T-helper 2 cell treated with Interferon-gamma antibody and Interleukin-4, amounts not matched to agents 5 μg/mL and 100 μg/mL, for 36 hours (primary cell): ENCODE measurements at regions not wholly inside any gene's neighbourhood (a gene's known extent, or its start where the extent isn't known, plus 50 kb on each side); places are given as distances from the start of the nearest gene placed in this dataset.
A peak's percentile ranks its signal among the peaks of the same experiment; 100 is the strongest.

Source experiments
- DNase-seq: peaks from one replicate; pipeline ENCODE4 v3.0.0; 2021; ENCODE audit warnings: low spot score
- H3K27ac Mint-ChIP-seq: one replicate; pipeline ENCODE4 v1.8.0; 2021; ENCODE audit warnings: mild to moderate bottlenecking, mixed read lengths
- H3K27me3 Mint-ChIP-seq: one replicate; pipeline ENCODE4 v1.8.0; 2021; ENCODE audit warnings: low read depth, mixed read lengths
- H3K36me3 Mint-ChIP-seq: one replicate; pipeline ENCODE4 v1.8.0; 2021; ENCODE audit warnings: low read depth, mixed read lengths
- H3K4me1 Mint-ChIP-seq: one replicate; pipeline ENCODE4 v1.8.0; 2021; ENCODE audit warnings: low read depth, mixed read lengths
- H3K4me3 Mint-ChIP-seq: one replicate; pipeline ENCODE4 v1.8.0; 2022; ENCODE audit warnings: mild to moderate bottlenecking, moderate library complexity, mixed read lengths
- H3K9me3 Mint-ChIP-seq: one replicate; pipeline ENCODE4 v1.8.0; 2021; ENCODE audit warnings: mixed read lengths

- Mint-ChIP-seq H3K36me3 (no peaks in the 10 kb centered on the region), H3K27me3 (peaks cover 5% of the 10 kb centered on the region), H3K4me3 (no peak overlapping the region), H3K27ac (no peak overlapping the region), H3K9me3 (peaks cover 10% of the 10 kb centered on the region), H3K4me1 (no peaks in the 10 kb centered on the region)
- no peak for DNase-seq
Observed at GRCh38 chr15:88348579-88349230, 92.2 kb upstream of the NTRK3 start.

- DNase-seq, result no peak
- Mint-ChIP-seq H3K4me1 (no peaks in the 10 kb centered on the region), H3K27me3 (peaks cover 5% of the 10 kb centered on the region), H3K9me3 (no peaks in the 10 kb centered on the region), H3K36me3 (no peaks in the 10 kb centered on the region), H3K27ac (no peak overlapping the region), H3K4me3 (no peak overlapping the region)
Observed at GRCh38 chr15:88345962-88346361, 89.4 kb upstream of the NTRK3 start.

- H3K36me3 Mint-ChIP-seq, result no peaks in the 10 kb centered on the region
Observed at GRCh38 chr15:88344786-88345185, 88.2 kb upstream of the NTRK3 start.

GRCh38 chr15:88342666-88343065 lies 86.1 kb upstream of the NTRK3 start:
- Mint-ChIP-seq H3K27ac (no peak overlapping the region), H3K9me3 (no peaks in the 10 kb centered on the region), H3K36me3 (no peaks in the 10 kb centered on the region), H3K4me3 (no peak overlapping the region), H3K27me3 (peaks cover 5% of the 10 kb centered on the region), H3K4me1 (no peaks in the 10 kb centered on the region)
- no peak for DNase-seq

More at GRCh38 chr15:88344786-88345185, 88.2 kb upstream of the NTRK3 start:
- Mint-ChIP-seq H3K9me3 (no peaks in the 10 kb centered on the region), H3K27ac (no peak overlapping the region), H3K4me1 (no peaks in the 10 kb centered on the region), H3K4me3 (no peak overlapping the region), H3K27me3 (peaks cover 5% of the 10 kb centered on the region)
- DNase-seq, result no peak

GRCh38 chr15:88341653-88342052 lies 85.1 kb upstream of the NTRK3 start:
- H3K4me1 Mint-ChIP-seq, result no peaks in the 10 kb centered on the region
- no peak overlapping the region for H3K4me3 Mint-ChIP-seq
- H3K27me3 Mint-ChIP-seq, result peaks cover 5% of the 10 kb centered on the region
- no peaks in the 10 kb centered on the region for H3K36me3 Mint-ChIP-seq
- H3K9me3 Mint-ChIP-seq, result no peaks in the 10 kb centered on the region
- no peak overlapping the region for H3K27ac Mint-ChIP-seq
- DNase-seq, result no peak

- DNase-seq, result no peak
- no peak overlapping the region for H3K4me3 Mint-ChIP-seq
- no peaks in the 10 kb centered on the region for H3K36me3 Mint-ChIP-seq
- H3K27me3 Mint-ChIP-seq, result peaks cover 5% of the 10 kb centered on the region
- H3K27ac Mint-ChIP-seq, result no peak overlapping the region
- no peaks in the 10 kb centered on the region for H3K4me1 Mint-ChIP-seq
- no peaks in the 10 kb centered on the region for H3K9me3 Mint-ChIP-seq
Observed at GRCh38 chr15:88341006-88341405, 84.5 kb upstream of the NTRK3 start.

GRCh38 chr15:88337993-88338392 lies 81.5 kb upstream of the NTRK3 start:
- no peak overlapping the region for H3K4me3 Mint-ChIP-seq
- no peaks in the 10 kb centered on the region for H3K9me3 Mint-ChIP-seq
- no peak for DNase-seq
- no peak overlapping the region for H3K27ac Mint-ChIP-seq
- H3K27me3 Mint-ChIP-seq, result peaks cover 6% of the 10 kb centered on the region
- H3K4me1 Mint-ChIP-seq, result no peaks in the 10 kb centered on the region
- no peaks in the 10 kb centered on the region for H3K36me3 Mint-ChIP-seq

- no peaks in the 10 kb centered on the region for H3K36me3 Mint-ChIP-seq
- no peak overlapping the region for H3K27ac Mint-ChIP-seq
- H3K4me1 Mint-ChIP-seq, result no peaks in the 10 kb centered on the region
- H3K4me3 Mint-ChIP-seq, result no peak overlapping the region
- H3K27me3 Mint-ChIP-seq, result peaks cover 6% of the 10 kb centered on the region
- DNase-seq, result no peak
- no peaks in the 10 kb centered on the region for H3K9me3 Mint-ChIP-seq
Observed at GRCh38 chr15:88335074-88335473, 78.5 kb upstream of the NTRK3 start.

GRCh38 chr15:88334436-88334835 lies 77.9 kb upstream of the NTRK3 start:
- H3K4me1 Mint-ChIP-seq, result no peaks in the 10 kb centered on the region
- no peaks in the 10 kb centered on the region for H3K9me3 Mint-ChIP-seq
- no peak overlapping the region for H3K27ac Mint-ChIP-seq
- no peak for DNase-seq
- no peak overlapping the region for H3K4me3 Mint-ChIP-seq
- H3K36me3 Mint-ChIP-seq, result no peaks in the 10 kb centered on the region
- H3K27me3 Mint-ChIP-seq, result peaks cover 6% of the 10 kb centered on the region

- H3K27ac Mint-ChIP-seq, result no peak overlapping the region
- no peak overlapping the region for H3K4me3 Mint-ChIP-seq
- DNase-seq, result peak; percentile 27
- H3K36me3 Mint-ChIP-seq, result no peaks in the 10 kb centered on the region
- no peaks in the 10 kb centered on the region for H3K4me1 Mint-ChIP-seq
- H3K27me3 Mint-ChIP-seq, result peaks cover 6% of the 10 kb centered on the region
- H3K9me3 Mint-ChIP-seq, result no peaks in the 10 kb centered on the region
Observed at GRCh38 chr15:88331291-88331690, 74.8 kb upstream of the NTRK3 start.

GRCh38 chr15:88326924-88327323 lies 70.4 kb upstream of the NTRK3 start:
- H3K4me3 Mint-ChIP-seq, result no peak overlapping the region
- no peak for DNase-seq
- H3K27ac Mint-ChIP-seq, result no peak overlapping the region
- no peaks in the 10 kb centered on the region for H3K4me1 Mint-ChIP-seq
- no peaks in the 10 kb centered on the region for H3K36me3 Mint-ChIP-seq
- H3K27me3 Mint-ChIP-seq, result no peaks in the 10 kb centered on the region
- H3K9me3 Mint-ChIP-seq, result no peaks in the 10 kb centered on the region

- peaks cover 6% of the 10 kb centered on the region for H3K9me3 Mint-ChIP-seq
- DNase-seq, result no peak
- no peaks in the 10 kb centered on the region for H3K4me1 Mint-ChIP-seq
- H3K36me3 Mint-ChIP-seq, result no peaks in the 10 kb centered on the region
- H3K27ac Mint-ChIP-seq, result no peak overlapping the region
- no peak overlapping the region for H3K4me3 Mint-ChIP-seq
- H3K27me3 Mint-ChIP-seq, result peaks cover 3% of the 10 kb centered on the region
Observed at GRCh38 chr15:88324741-88325065, 68.2 kb upstream of the NTRK3 start.

GRCh38 chr15:88323976-88324740 lies 67.6 kb upstream of the NTRK3 start:
- Mint-ChIP-seq H3K4me1 (no peaks in the 10 kb centered on the region), H3K27ac (no peak overlapping the region), H3K4me3 (no peak overlapping the region), H3K36me3 (no peaks in the 10 kb centered on the region), H3K9me3 (peaks cover 6% of the 10 kb centered on the region), H3K27me3 (peaks cover 3% of the 10 kb centered on the region)
- no peak for DNase-seq

GRCh38 chr15:88323468-88323867 lies 66.9 kb upstream of the NTRK3 start:
- Mint-ChIP-seq H3K27ac (no peak overlapping the region), H3K4me3 (no peak overlapping the region), H3K9me3 (peaks cover 6% of the 10 kb centered on the region), H3K36me3 (no peaks in the 10 kb centered on the region), H3K27me3 (peaks cover 3% of the 10 kb centered on the region), H3K4me1 (no peaks in the 10 kb centered on the region)
- DNase-seq, result no peak

GRCh38 chr15:88322461-88322860 lies 65.9 kb upstream of the NTRK3 start:
- Mint-ChIP-seq H3K9me3 (peaks cover 6% of the 10 kb centered on the region), H3K4me1 (no peaks in the 10 kb centered on the region), H3K27me3 (peaks cover 3% of the 10 kb centered on the region), H3K27ac (no peak overlapping the region), H3K36me3 (no peaks in the 10 kb centered on the region), H3K4me3 (no peak overlapping the region)
- no peak for DNase-seq
